ENCODE measurements at regions not wholly inside any gene's neighbourhood (a gene's known extent, or its start where the extent isn't known, plus 50 kb on each side); places are given as distances from the start of the nearest gene placed in this dataset.

- no peak for DNase-seq (ENCODE audit: unreplicated experiment)
- BruUV-seq (replicated peaks), result no TSS peak
- Mint-ChIP-seq H3K27me3 (ENCODE audit: insufficient read depth, unreplicated experiment) (no peaks in the 10 kb centered on the region), H3K9me3 (ENCODE audit: unreplicated experiment) (no peaks in the 10 kb centered on the region), H3K4me1 (ENCODE audit: insufficient read depth, unreplicated experiment) (peaks cover 42% of the 10 kb centered on the region), H3K4me3 (ENCODE audit: unreplicated experiment) (no peak overlapping the region), H3K27ac (ENCODE audit: low read depth, unreplicated experiment) (peak overlapping the region; percentile 13), H3K36me3 (ENCODE audit: insufficient read depth, unreplicated experiment) (no peaks in the 10 kb centered on the region)
- POLR2A ChIA-PET, result interaction anchor here (0.7 to 1.3 kb wide), 2 partner anchors 11 to 150 kb away, joined by 3 to 7 read pairs; no protein-coding TSS in a partner anchor
- no peak for TF ChIP-seq CTCF (IDR thresholded peaks at IDR 0.05; ENCODE audit: unreplicated experiment)
- intact Hi-C loops (cut with micrococcal nuclease), result no loop called here
- CTCF ChIA-PET, result interaction anchor here (0.6 to 0.8 kb wide), 2 partner anchors 156 to 192 kb away, joined by 3 to 4 read pairs; no protein-coding TSS in a partner anchor
Observed at GRCh38 chr3:177348974-177349373, 151.7 kb upstream of the TBL1XR1 start.

GRCh38 chr3:177349384-177349783, 152.1 kb upstream of the TBL1XR1 start:
- POLR2A ChIA-PET, result interaction anchor here (0.7 to 1.4 kb wide), 3 partner anchors 8 to 151 kb away, joined by 3 to 11 read pairs (median 7); no protein-coding TSS in a partner anchor
- no peak for DNase-seq (ENCODE audit: unreplicated experiment)
- H3K4me1 Mint-ChIP-seq (ENCODE audit: insufficient read depth, unreplicated experiment), result peaks cover 42% of the 10 kb centered on the region
- no peak for TF ChIP-seq CTCF (IDR thresholded peaks at IDR 0.05; ENCODE audit: unreplicated experiment)
- H3K27me3 Mint-ChIP-seq (ENCODE audit: insufficient read depth, unreplicated experiment), result no peaks in the 10 kb centered on the region
- no peak overlapping the region for H3K4me3 Mint-ChIP-seq (ENCODE audit: unreplicated experiment)
- no peaks in the 10 kb centered on the region for H3K36me3 Mint-ChIP-seq (ENCODE audit: insufficient read depth, unreplicated experiment)
- BruUV-seq (replicated peaks), result no TSS peak
- no peaks in the 10 kb centered on the region for H3K9me3 Mint-ChIP-seq (ENCODE audit: unreplicated experiment)
- intact Hi-C loops (cut with micrococcal nuclease), result no loop called here
- CTCF ChIA-PET, result interaction anchor here (0.6 kb wide), 1 partner anchor 155 kb away, joined by 4 read pairs; no protein-coding TSS in a partner anchor
- peak overlapping the region; percentile 13 for H3K27ac Mint-ChIP-seq (ENCODE audit: low read depth, unreplicated experiment)

- POLR2A ChIA-PET, result interaction anchor here (0.9 to 1.4 kb wide), 3 partner anchors 8 to 149 kb away, joined by 3 to 11 read pairs (median 7); no protein-coding TSS in a partner anchor
- TF ChIP-seq CTCF (IDR thresholded peaks at IDR 0.05; ENCODE audit: unreplicated experiment), result no peak
- Mint-ChIP-seq H3K27me3 (ENCODE audit: insufficient read depth, unreplicated experiment) (no peaks in the 10 kb centered on the region), H3K4me1 (ENCODE audit: insufficient read depth, unreplicated experiment) (peaks cover 35% of the 10 kb centered on the region), H3K27ac (ENCODE audit: low read depth, unreplicated experiment) (peak overlapping the region; percentile 13), H3K36me3 (ENCODE audit: insufficient read depth, unreplicated experiment) (no peaks in the 10 kb centered on the region), H3K9me3 (ENCODE audit: unreplicated experiment) (no peaks in the 10 kb centered on the region), H3K4me3 (ENCODE audit: unreplicated experiment) (no peak overlapping the region)
- CTCF ChIA-PET, result interaction anchor here (0.7 to 0.8 kb wide), 2 partner anchors 62 to 636 kb away, joined by 3 to 6 read pairs; no protein-coding TSS in a partner anchor
- intact Hi-C loops (cut with micrococcal nuclease), result no loop called here
- no TSS peak for BruUV-seq (replicated peaks)
- DNase-seq (ENCODE audit: unreplicated experiment), result peak; percentile 31
Observed at GRCh38 chr3:177350121-177350520, 152.8 kb upstream of the TBL1XR1 start.

GRCh38 chr3:177351206-177351605, 153.9 kb upstream of the TBL1XR1 start:
- intact Hi-C loops (cut with micrococcal nuclease), result no loop called here
- BruUV-seq (replicated peaks), result no TSS peak

More at GRCh38 chr3:177351206-177351605, 153.9 kb upstream of the TBL1XR1 start:
- no peak for DNase-seq (ENCODE audit: unreplicated experiment)
- H3K36me3 Mint-ChIP-seq (ENCODE audit: insufficient read depth, unreplicated experiment), result no peaks in the 10 kb centered on the region
- TF ChIP-seq CTCF (IDR thresholded peaks at IDR 0.05; ENCODE audit: unreplicated experiment), result no peak
- H3K27ac Mint-ChIP-seq (ENCODE audit: low read depth, unreplicated experiment), result no peak overlapping the region
- H3K9me3 Mint-ChIP-seq (ENCODE audit: unreplicated experiment), result no peaks in the 10 kb centered on the region
- peaks cover 31% of the 10 kb centered on the region for H3K4me1 Mint-ChIP-seq (ENCODE audit: insufficient read depth, unreplicated experiment)
- POLR2A ChIA-PET, result no interaction called here
- CTCF ChIA-PET, result no interaction called here
- no peaks in the 10 kb centered on the region for H3K27me3 Mint-ChIP-seq (ENCODE audit: insufficient read depth, unreplicated experiment)
- no peak overlapping the region for H3K4me3 Mint-ChIP-seq (ENCODE audit: unreplicated experiment)
